Endothelial cell of umbilical vein (primary cell): ENCODE measurements at regions not wholly inside any gene's neighbourhood (a gene's known extent, or its start where the extent isn't known, plus 50 kb on each side); places are given as distances from the start of the nearest gene placed in this dataset.

Experiments used
- CTCF ChIP-seq, 2 donors: IDR thresholded peaks; 1 replicate in 1 of 2; 2 replicates in 1 of 2; pipeline ENCODE4 v1.5.1; 2011; ENCODE audit warnings: low read length in 2 of 2, mild to moderate bottlenecking in 2 of 2, moderate library complexity in 2 of 2, control low read depth in 1 of 2, inconsistent platforms in 1 of 2, low read depth in 1 of 2; ENCODE audit not compliant: insufficient read depth in 1 of 2; ENCODE audit errors: extremely low read depth in 1 of 2
- EZH2 ChIP-seq: IDR thresholded peaks from 2 replicates; pipeline ENCODE4 v1.6.1; 2012; ENCODE audit warnings: borderline replicate concordance, low read depth, mild to moderate bottlenecking, moderate library complexity, low read length, inconsistent platforms; ENCODE audit not compliant: severe bottlenecking
- MAX ChIP-seq: IDR thresholded peaks from 2 replicates; pipeline ENCODE4 v1.6.1; 2011; ENCODE audit not compliant: insufficient read depth, insufficient read length
- POLR2A ChIP-seq: IDR thresholded peaks from 2 replicates; pipeline ENCODE4 v1.6.1; 2012; ENCODE audit warnings: low read depth, mild to moderate bottlenecking, control low read depth, low read length

GRCh38 chr2:221962186-221962585 is 336.6 kb downstream of the PAX3 start:
- TF ChIP-seq EZH2 (no peak), CTCF (IDR thresholded peaks at IDR 0.05; ENCODE audit: extremely low read depth in 1 of 2, insufficient read depth in 1 of 2, low read depth in 1 of 2, low read length in 2 of 2) (no peak), POLR2A (no peak), MAX (no peak)
